Stimulated activated CD4-positive, alpha-beta T cell treated with anti-CD3 and anti-CD28 coated beads, Interleukin-15, amount 100 ng/mL, for 24 hours (primary cell): ENCODE measurements at regions not wholly inside any gene's neighbourhood (a gene's known extent, or its start where the extent isn't known, plus 50 kb on each side); places are given as distances from the start of the nearest gene placed in this dataset.
"Not testable (repeated sequence)": the region's sequence is repeated elsewhere in the genome, so short reads cannot be mapped to it uniquely, and the experiment has no call there.

Experiments
- DNase-seq: peaks from one replicate; pipeline ENCODE4 v3.0.0-alpha.2; 2020

DNA sequence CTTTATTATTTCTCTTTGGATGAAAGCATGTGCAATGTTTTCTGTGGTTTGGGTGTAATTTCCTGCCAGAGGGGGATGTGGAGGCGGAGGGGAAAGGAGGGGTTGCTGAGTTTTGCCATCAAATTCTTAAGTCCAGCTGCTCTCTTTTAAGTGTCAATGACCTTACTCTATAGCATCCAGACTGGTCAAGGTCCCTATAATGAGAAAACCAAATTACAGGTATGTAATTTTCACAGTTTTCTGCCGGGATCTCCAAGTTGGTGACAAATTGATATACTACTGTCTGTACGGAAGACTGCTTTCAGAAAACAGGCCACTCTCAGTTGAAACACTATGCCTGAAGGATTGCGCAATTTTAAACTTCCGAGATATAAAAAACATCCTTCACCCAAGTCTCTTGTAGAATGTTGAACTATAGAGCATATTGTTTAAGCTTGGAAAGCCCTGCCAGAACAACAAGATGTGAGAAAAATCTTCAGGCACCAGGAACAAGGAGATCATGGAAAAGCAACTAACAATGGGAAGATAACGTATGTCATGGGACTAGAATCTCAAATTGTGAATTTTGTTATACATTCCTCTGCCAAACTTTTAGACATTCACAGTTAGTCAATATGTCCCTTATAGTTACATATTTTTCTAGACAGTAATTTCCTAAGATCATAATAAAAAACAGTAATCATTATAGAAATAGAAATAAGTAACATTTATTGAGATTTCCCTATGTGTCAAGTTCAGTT, 300.7 kb upstream of the SATB1 start:
- DNase-seq = peak; percentile 53

DNA sequence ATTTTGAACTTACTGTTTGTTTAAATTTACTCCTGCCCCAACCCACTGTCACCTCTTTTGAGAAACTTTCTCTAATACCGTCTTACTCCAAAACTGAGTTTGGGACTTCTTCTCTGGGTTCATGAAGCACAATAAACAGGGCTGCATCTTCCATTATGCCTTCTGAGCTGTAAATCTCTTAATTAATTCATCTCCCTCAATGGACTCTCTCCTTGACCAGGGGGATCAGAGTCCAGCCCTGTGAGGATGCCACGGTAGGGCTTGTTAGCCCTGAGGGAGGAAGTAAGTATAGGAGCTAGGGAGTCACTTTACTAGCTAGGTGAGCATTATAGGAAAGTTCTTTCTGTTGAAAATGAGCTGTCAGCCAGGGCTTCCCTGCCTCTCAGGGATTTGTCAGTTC, 299.3 kb upstream of the SATB1 start:
- no peak for DNase-seq

DNA sequence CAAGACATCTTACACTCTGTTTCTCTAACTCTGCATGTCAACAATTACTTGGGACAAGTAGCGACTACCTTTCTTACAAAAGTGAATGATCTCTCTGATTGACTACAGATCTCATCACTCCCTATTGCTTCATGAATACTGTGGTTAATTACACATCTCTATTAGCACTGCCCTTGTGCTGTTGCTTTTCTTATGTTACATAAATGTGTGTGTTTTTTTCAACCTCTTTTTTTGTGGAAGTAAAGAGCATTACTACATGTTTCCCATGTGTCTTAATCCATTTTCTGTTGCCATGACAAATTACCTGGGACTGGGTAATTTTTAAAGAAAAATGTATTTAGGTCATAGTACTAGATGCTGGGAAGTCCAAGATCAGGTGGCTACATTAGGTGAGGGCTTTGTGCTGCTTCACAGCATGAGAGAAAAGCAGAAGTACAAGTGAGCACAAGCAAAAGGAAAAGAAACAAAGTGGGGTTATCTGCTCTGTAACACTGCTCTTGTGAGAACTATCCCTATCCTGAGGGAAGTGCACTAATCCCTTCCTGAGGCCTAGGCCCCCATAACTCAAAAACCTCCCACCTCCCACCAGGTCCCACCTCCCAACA, 298.2 kb upstream of the SATB1 start:
- no peak for DNase-seq

GRCh38 chr3:18720543-18720942, 295.4 kb upstream of the SATB1 start:
- DNase-seq = no peak

- no peak for DNase-seq
These were observed 292.5 kb upstream of the SATB1 start for GRCh38 chr3:18717598-18717997.

- DNase-seq = no peak
These were observed 291.7 kb upstream of the SATB1 start for GRCh38 chr3:18716821-18717220.

- no peak for DNase-seq
These were observed 291.0 kb upstream of the SATB1 start for GRCh38 chr3:18716101-18716500.

DNA sequence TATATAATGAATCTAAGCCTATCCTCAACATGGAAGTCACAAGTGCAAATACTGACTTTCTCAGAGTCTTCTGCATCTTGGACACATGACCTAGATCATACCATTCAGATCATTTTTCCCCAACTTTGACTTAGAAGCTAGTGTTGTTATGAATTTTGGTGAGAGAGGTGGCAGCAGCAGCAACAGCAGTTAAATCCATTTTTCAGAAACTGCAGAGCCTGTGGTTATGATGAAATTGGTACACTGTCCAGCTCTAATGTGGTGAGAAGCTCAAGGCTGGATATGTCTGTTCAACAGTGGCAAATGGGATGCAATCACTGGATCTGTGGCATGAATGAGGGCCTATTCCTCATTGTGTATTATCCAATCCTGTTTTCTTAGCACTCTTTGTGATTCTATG, 290.1 kb upstream of the SATB1 start:
- DNase-seq = no peak

DNA sequence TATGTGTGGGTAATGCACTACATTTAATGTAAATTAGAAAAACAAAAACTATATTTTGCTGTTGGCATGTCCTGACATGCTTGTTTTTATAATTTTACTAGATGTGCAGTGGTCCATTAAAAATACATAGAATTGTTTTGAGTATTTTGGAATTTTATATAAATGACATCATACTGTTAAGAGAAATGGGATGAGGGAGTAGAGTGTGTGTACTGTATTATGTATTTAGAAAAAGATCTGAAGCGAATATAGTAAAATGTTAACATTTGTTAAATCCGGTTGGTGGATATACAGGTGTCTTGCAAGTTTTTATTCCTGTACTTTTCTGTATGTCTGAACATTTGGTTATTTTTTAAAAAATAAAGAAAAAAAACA, 288.4 kb upstream of the SATB1 start:
- no peak for DNase-seq

- DNase-seq = peak; percentile 49
These were observed 287.8 kb upstream of the SATB1 start for GRCh38 chr3:18712713-18713576.

- DNase-seq = no peak
These were observed 279.2 kb upstream of the SATB1 start for GRCh38 chr3:18704326-18704725.

DNA sequence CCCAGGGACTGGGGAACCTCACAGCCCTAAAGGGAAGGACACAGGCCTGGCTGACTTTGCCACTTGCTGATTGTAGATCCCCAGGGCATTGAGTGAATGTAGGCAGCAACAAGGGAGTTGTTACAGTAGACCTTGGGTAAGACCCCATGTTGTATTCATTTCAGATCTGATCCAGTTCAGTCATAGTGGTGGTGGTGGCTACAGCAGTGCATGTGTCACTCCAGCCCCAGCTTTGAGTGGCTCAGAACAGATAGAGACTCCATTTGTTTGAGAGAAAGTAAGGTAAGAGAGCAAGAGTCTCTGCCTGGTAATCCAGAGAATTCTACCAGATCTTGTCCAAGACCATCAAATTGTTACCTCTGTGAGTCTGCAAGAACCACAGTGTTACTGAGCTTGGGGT, 278.7 kb upstream of the SATB1 start:
- DNase-seq = no peak

- not testable (repeated sequence) for DNase-seq
These were observed 268.6 kb upstream of the SATB1 start for GRCh38 chr3:18693588-18694329.

DNA sequence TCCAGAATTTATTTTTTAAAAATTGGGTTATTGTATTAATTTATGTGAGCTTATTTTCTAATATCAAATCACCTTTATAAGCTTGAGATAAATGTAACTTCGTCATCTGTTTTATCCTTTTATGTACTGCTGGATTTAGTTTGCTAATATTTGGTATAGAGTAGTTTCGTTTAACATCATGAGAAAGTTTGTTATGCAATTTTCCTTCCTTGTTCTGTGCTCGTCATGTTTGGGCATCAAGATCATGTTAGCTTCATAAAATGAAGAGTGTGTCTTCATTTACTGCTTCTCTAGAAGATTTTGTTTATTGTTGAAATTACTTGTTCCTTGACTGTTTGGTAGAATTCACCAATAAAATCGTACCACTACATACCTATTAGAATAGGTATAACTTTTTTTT, 262.1 kb upstream of the SATB1 start:
- no peak for DNase-seq

DNA sequence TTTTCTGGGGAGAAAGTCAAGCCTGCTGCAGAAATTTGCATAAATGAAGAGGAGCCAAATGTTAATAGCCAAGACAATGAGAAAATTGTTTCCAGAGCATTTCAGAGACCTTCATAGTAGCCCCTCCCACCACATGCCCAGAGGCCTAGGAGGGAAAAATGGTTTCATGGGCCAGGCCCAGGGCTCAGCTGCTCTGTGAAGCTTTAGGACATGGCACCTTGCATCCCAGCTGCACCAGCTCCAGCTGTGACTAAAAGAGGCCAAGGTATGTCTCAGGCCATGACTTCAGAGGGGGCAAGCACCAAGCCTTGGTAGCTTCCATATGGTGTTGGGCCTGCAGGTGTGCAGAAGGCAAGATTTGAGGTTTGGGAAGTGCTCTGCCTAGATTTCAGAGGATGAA, 258.8 kb upstream of the SATB1 start:
- DNase-seq = no peak

GRCh38 chr3:18681818-18682345, 256.7 kb upstream of the SATB1 start:
- no peak for DNase-seq

GRCh38 chr3:18680758-18681157, 255.6 kb upstream of the SATB1 start:
- DNase-seq = no peak

DNA sequence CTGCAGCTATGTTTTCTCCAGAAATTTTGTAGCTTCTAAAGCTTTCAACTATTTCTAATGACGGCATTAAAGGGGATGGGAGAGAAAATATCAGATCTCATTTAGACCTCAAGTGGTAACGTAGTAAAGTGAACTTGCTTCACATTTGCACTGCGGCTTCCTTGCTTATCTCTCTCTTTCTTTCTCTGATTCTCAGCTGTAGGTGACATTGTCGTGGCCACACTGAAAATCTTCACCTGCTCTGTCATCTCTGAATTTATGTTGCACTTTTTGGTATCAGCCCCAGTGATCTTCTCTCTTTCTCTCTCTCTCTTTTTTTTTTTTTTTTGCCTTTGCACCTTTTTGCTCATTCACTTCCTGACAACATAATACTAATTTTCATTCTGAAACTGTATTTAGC, 254.1 kb upstream of the SATB1 start:
- DNase-seq = peak; percentile 59

GRCh38 chr3:18675197-18675596, 250.1 kb upstream of the SATB1 start:
- no peak for DNase-seq

DNA sequence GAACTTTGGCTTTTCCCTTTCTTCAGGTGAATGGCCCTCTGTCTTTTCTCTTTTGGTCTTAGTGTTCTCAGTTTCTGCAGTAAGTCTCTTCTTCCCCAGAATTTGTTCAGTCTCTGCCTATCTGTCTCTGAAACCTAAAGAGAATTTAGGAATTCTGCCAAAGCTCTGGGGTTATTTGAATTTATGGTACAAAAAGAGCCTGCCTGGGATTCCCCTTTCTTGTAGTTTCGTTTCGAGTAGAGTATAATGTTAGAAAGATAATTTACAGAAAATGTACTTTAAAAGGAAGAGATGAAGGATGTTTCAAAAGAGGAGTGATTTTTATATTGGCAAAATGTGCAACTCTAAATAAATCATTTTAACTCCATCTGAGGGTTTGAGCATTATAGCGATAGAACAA, 247.4 kb upstream of the SATB1 start:
- DNase-seq = no peak

- DNase-seq = no peak
These were observed 245.6 kb upstream of the SATB1 start for GRCh38 chr3:18670759-18671158.

DNA sequence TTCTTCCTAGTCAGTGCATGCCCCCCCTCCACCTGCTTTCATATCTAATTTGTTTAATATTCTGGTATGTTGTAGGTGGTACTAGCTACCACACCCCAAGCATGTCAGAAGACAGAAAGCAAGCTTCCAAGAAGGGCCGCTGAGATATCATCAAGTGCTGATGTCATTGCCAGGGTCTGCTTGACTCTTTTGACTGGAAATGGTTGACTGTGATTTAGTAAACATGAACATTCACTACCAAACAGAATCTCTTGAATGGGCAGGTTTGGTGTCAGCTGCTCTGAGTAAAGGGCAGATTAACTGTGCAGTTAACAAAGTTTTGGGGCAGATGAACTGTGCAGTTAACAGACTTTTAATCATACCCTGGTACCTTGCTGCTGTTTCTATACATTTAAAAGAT, 244.2 kb upstream of the SATB1 start:
- peak; percentile 38 for DNase-seq

DNA sequence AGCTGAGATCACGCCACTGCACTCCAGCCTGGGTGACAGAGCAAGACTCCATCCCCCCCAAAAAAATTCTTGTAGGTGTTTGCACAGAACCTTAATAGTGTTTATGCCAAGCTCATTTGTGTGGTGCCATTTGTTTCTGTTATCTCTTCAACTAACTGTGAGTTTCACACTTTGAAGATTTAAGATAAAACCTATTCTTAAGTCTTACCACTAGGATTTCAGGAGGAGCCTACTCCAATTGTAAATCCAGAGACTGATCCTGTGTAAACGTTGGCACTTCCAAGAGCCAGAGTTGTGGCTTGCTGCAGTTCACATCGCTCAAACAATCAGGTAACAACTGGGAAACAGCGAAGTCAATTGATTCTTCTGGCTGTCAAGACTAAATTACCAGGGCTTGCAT, 242.4 kb upstream of the SATB1 start:
- DNase-seq = no peak
